ENCODE measurements at regions not wholly inside any gene's neighbourhood (a gene's known extent, or its start where the extent isn't known, plus 50 kb on each side); places are given as distances from the start of the nearest gene placed in this dataset.

GRCh38 chr4:181618896-181619295 lies 624.3 kb upstream of the TENM3 start:
- TF ChIP-seq POLR2A (IDR thresholded peaks at IDR 0.05) (no peak), POLR2AphosphoS5 (IDR thresholded peaks at IDR 0.05) (no peak), CTCF (IDR thresholded peaks at IDR 0.05 in 8 of 11, conservative IDR thresholded peaks at IDR 0.05 in 3 of 11) (no peak)
- intact Hi-C loops (cut with DNase I; ENCODE audit: low total_unique reads): no loop called here
- no peak for DNase-seq
- Histone ChIP-seq H3K27me3 (replicated peaks in 1 of 7) (no peaks in the 10 kb centered on the region), H3K9me3 (no peaks in the 10 kb centered on the region), H3K4me3 (no peak overlapping the region), H3K4me1 (no peaks in the 10 kb centered on the region), H3K27ac (no peak overlapping the region), H3K36me3 (no peaks in the 10 kb centered on the region)
- WGBS, 5 donors: 70 to 81% (median 74%) methylated on average over 5 of the region's 5 CpGs

- Histone ChIP-seq H3K9me3 (no peaks in the 10 kb centered on the region), H3K27me3 (replicated peaks in 1 of 7) (no peaks in the 10 kb centered on the region), H3K27ac (no peak overlapping the region), H3K4me3 (no peak overlapping the region), H3K4me1 (no peaks in the 10 kb centered on the region), H3K36me3 (no peaks in the 10 kb centered on the region)
- 63 to 79% (median 72%) methylated on average over 7 of the region's 7 CpGs for WGBS, 5 donors
- no peak for DNase-seq
- no peak for TF ChIP-seq POLR2A (IDR thresholded peaks at IDR 0.05)
- TF ChIP-seq POLR2AphosphoS5 (IDR thresholded peaks at IDR 0.05): no peak
- TF ChIP-seq CTCF (IDR thresholded peaks at IDR 0.05 in 8 of 11, conservative IDR thresholded peaks at IDR 0.05 in 3 of 11): no peak
- intact Hi-C loops (cut with DNase I; ENCODE audit: low total_unique reads): no loop called here
Observed at GRCh38 chr4:181619651-181620050, 623.6 kb upstream of the TENM3 start.

- intact Hi-C loops (cut with DNase I; ENCODE audit: low total_unique reads): no loop called here
- Histone ChIP-seq H3K4me1 (no peaks in the 10 kb centered on the region), H3K9me3 (peaks cover 0 to 9% (median under 1%) of the 10 kb centered on the region in 8 donors), H3K4me3 (no peak overlapping the region), H3K36me3 (no peaks in the 10 kb centered on the region), H3K27ac (no peak overlapping the region), H3K27me3 (replicated peaks in 1 of 7) (no peaks in the 10 kb centered on the region)
- TF ChIP-seq POLR2A (IDR thresholded peaks at IDR 0.05): no peak
- TF ChIP-seq POLR2AphosphoS5 (IDR thresholded peaks at IDR 0.05): no peak
- no peak for TF ChIP-seq CTCF (IDR thresholded peaks at IDR 0.05 in 8 of 11, conservative IDR thresholded peaks at IDR 0.05 in 3 of 11)
- no peak for DNase-seq
- WGBS, 5 donors: 67 to 85% (median 76%) methylated on average over 12 of the region's 12 CpGs
Observed at GRCh38 chr4:181637186-181638105, 605.8 kb upstream of the TENM3 start.

- no peaks in the 10 kb centered on the region for H3K27me3 ChIP-seq (replicated peaks in 1 of 7)
- peaks cover 0 to 16% (median 3%) of the 10 kb centered on the region in 8 donors for H3K9me3 ChIP-seq
- intact Hi-C loops (cut with DNase I; ENCODE audit: low total_unique reads): no loop called here
- DNase-seq: no peak
- H3K36me3 ChIP-seq: no peaks in the 10 kb centered on the region
- WGBS, 5 donors: 83 to 98% (median 90%) methylated on average over 2 of the region's 2 CpGs
- H3K4me1 ChIP-seq: no peaks in the 10 kb centered on the region
- H3K27ac ChIP-seq: no peak overlapping the region
- no peak for TF ChIP-seq POLR2AphosphoS5 (IDR thresholded peaks at IDR 0.05)
- no peak overlapping the region for H3K4me3 ChIP-seq
Observed at GRCh38 chr4:181643466-181643865, 599.7 kb upstream of the TENM3 start.
